HEK293 (cell line): ENCODE measurements at regions not wholly inside any gene's neighbourhood (a gene's known extent, or its start where the extent isn't known, plus 50 kb on each side); places are given as distances from the start of the nearest gene placed in this dataset.

Source experiments
- CTCF ChIA-PET: fragments of 350-600 bp; formaldehyde crosslinking; extraction: SDS; loops from one replicate; lab custom pipeline; 2021; ENCODE audit warnings: antibody characterized with exemption; lab: Yijun Ruan, JAX
- POLR2A ChIA-PET: fragments of 300-600 bp; formaldehyde crosslinking; extraction: SDS; loops from one replicate; lab custom pipeline; 2020; ENCODE audit warnings: antibody characterized with exemption, inconsistent platforms; lab: Yijun Ruan, JAX
- H3K27ac ChIP-seq: fragments of 200-500 bp; sonication (Bioruptor generic); 2 replicates; pipeline ENCODE4 v1.5.1; 2014; ENCODE audit warnings: low read depth, low read length, control low read depth, inconsistent platforms; ENCODE audit errors: extremely low read depth
- H3K36me3 ChIP-seq, 2 experiments: fragments of 200-500 bp in 1 of 2; sonication (Bioruptor generic) in 1 of 2; 1 replicate in 1 of 2; 2 replicates in 1 of 2; pipeline ENCODE4 v1.5.1; 2014 to 2017; ENCODE audit warnings: inconsistent platforms in 2 of 2, low read length in 2 of 2; ENCODE audit not compliant: control insufficient read depth in 2 of 2, insufficient read depth in 1 of 2
- H3K4me1 ChIP-seq: fragments of 200-500 bp; sonication (Bioruptor generic); 2 replicates; pipeline ENCODE4 v1.5.1; 2014; ENCODE audit warnings: mild to moderate bottlenecking, low read length, inconsistent platforms; ENCODE audit not compliant: control insufficient read depth, insufficient read depth
- H3K4me3 ChIP-seq: 2 replicates; pipeline ENCODE4 v1.5.1; 2011; ENCODE audit warnings: low read depth, mild to moderate bottlenecking, control low read depth, low read length, moderate library complexity
- H3K9me3 ChIP-seq: fragments of 200-500 bp; sonication (Bioruptor generic); 2 replicates; pipeline ENCODE4 v1.5.1; 2014; ENCODE audit warnings: low read depth, low read length, inconsistent platforms; ENCODE audit not compliant: control insufficient read depth, insufficient read depth
- GLIS2 ChIP-seq: fragments of 450-650 bp; formaldehyde crosslinking; IDR thresholded peaks from 2 replicates; pipeline ENCODE4 v1.5.1; 2016; ENCODE audit warnings: missing biosample characterization, missing genetic modification characterization
- IKZF3 ChIP-seq: fragments of 450-650 bp; IDR thresholded peaks from 2 replicates; pipeline ENCODE4 v1.5.0; 2018; ENCODE audit warnings: missing biosample characterization, mild to moderate bottlenecking, missing genetic modification characterization, moderate library complexity
- SETDB1 ChIP-seq: IDR thresholded peaks from one replicate; pipeline ENCODE4 v1.6.1; 2017; ENCODE audit warnings: mild to moderate bottlenecking, low read length, moderate library complexity, mixed read lengths; ENCODE audit not compliant: insufficient read length
- TCF7L2 ChIP-seq: IDR thresholded peaks from 2 replicates; pipeline ENCODE4 v1.6.1; 2011; ENCODE audit warnings: low read depth, mild to moderate bottlenecking, inconsistent platforms, low read length, moderate library complexity, borderline replicate concordance
- ZBTB10 ChIP-seq: fragments of 450-650 bp; formaldehyde crosslinking; IDR thresholded peaks from 2 replicates; pipeline ENCODE4 v1.5.1; 2016; ENCODE audit warnings: missing biosample characterization, missing genetic modification characterization
- ZBTB8A ChIP-seq: fragments of 450-650 bp; formaldehyde crosslinking; IDR thresholded peaks from 2 replicates; pipeline ENCODE4 v1.5.1; 2016; ENCODE audit warnings: missing biosample characterization, missing genetic modification characterization
- ZNF280C ChIP-seq: fragments of 450-650 bp; formaldehyde crosslinking; IDR thresholded peaks from 2 replicates; pipeline ENCODE4 v1.5.1; 2016; ENCODE audit warnings: missing biosample characterization, missing genetic modification characterization
- ZNF324 ChIP-seq: fragments of 450-650 bp; formaldehyde crosslinking; IDR thresholded peaks from 2 replicates; pipeline ENCODE4 v1.5.1; 2016; ENCODE audit warnings: missing biosample characterization, missing genetic modification characterization
- ZNF350 ChIP-seq: fragments of 450-650 bp; formaldehyde crosslinking; IDR thresholded peaks from 2 replicates; pipeline ENCODE4 v1.5.0; 2017; ENCODE audit warnings: missing biosample characterization, mild to moderate bottlenecking, missing genetic modification characterization
- ZNF394 ChIP-seq: fragments of 450-650 bp; formaldehyde crosslinking; IDR thresholded peaks from 2 replicates; pipeline ENCODE4 v1.5.1; 2016; ENCODE audit warnings: missing biosample characterization, missing genetic modification characterization, mild to moderate bottlenecking, moderate library complexity, borderline replicate concordance
- ZNF398 ChIP-seq: fragments of 450-650 bp; formaldehyde crosslinking; IDR thresholded peaks from 2 replicates; pipeline ENCODE4 v1.5.1; 2017; ENCODE audit warnings: missing biosample characterization, missing genetic modification characterization
- ZNF488 ChIP-seq: fragments of 450-650 bp; formaldehyde crosslinking; IDR thresholded peaks from 2 replicates; pipeline ENCODE4 v1.5.1; 2016; ENCODE audit warnings: missing biosample characterization, missing genetic modification characterization
- ZNF501 ChIP-seq: fragments of 450-650 bp; formaldehyde crosslinking; IDR thresholded peaks from 2 replicates; pipeline ENCODE4 v1.5.1; 2016; ENCODE audit warnings: missing biosample characterization, missing genetic modification characterization
- ZNF510 ChIP-seq: fragments of 450-650 bp; formaldehyde crosslinking; IDR thresholded peaks from 2 replicates; pipeline ENCODE4 v1.5.1; 2018; ENCODE audit warnings: mild to moderate bottlenecking, missing genetic modification characterization, missing biosample characterization; ENCODE audit not compliant: insufficient replicate concordance
- ZNF514 ChIP-seq: fragments of 450-650 bp; formaldehyde crosslinking; IDR thresholded peaks from 2 replicates; pipeline ENCODE4 v1.5.1; 2016; ENCODE audit warnings: missing biosample characterization, missing genetic modification characterization
- ZNF518A ChIP-seq: fragments of 450-650 bp; formaldehyde crosslinking; conservative IDR thresholded peaks from 2 replicates; pipeline ENCODE4 v1.5.1; 2016; ENCODE audit warnings: low read depth, missing biosample characterization, missing genetic modification characterization
- ZNF558 ChIP-seq: fragments of 450-650 bp; formaldehyde crosslinking; IDR thresholded peaks from 2 replicates; pipeline ENCODE4 v1.5.1; 2016; ENCODE audit warnings: missing biosample characterization, missing genetic modification characterization
- ZNF623 ChIP-seq: fragments of 450-650 bp; formaldehyde crosslinking; IDR thresholded peaks from 2 replicates; pipeline ENCODE4 v1.5.1; 2016; ENCODE audit warnings: missing biosample characterization, missing genetic modification characterization
- ZNF704 ChIP-seq: fragments of 450-650 bp; formaldehyde crosslinking; IDR thresholded peaks from 2 replicates; pipeline ENCODE4 v1.5.1; 2016; ENCODE audit warnings: missing biosample characterization, missing genetic modification characterization
- ZNF830 ChIP-seq: fragments of 450-650 bp; IDR thresholded peaks from 2 replicates; pipeline ENCODE4 v1.5.0; 2018; ENCODE audit warnings: missing biosample characterization, missing genetic modification characterization, low read depth, mild to moderate bottlenecking, moderate library complexity

GRCh38 chr6:11639376-11640235 is 102.1 kb downstream of the TMEM170B start:
- POLR2A ChIA-PET: interaction anchor here (0.7 kb wide), 2 partner anchors 104 to 335 kb away, joined by 4 to 6 read pairs; no protein-coding TSS in a partner anchor
- CTCF ChIA-PET: interaction anchor here (0.6 to 0.7 kb wide), 3 partner anchors 70 to 407 kb away, joined by 3 to 4 read pairs (median 4); partner anchors contain the start of gene NEDD9
- Histone ChIP-seq H3K36me3 (no peaks in the 10 kb centered on the region), H3K27ac (no peak overlapping the region), H3K9me3 (no peaks in the 10 kb centered on the region), H3K4me3 (no peak overlapping the region), H3K4me1 (no peaks in the 10 kb centered on the region)
- no peak for TF ChIP-seq IKZF3 (tag by site-specific recombination)
- TF ChIP-seq ZNF394 (tag by site-specific recombination): no peak
- no peak for TF ChIP-seq ZNF558 (tag by site-specific recombination)
- TF ChIP-seq ZNF324 (tag by site-specific recombination): no peak
- no peak for TF ChIP-seq ZNF510 (tag by site-specific recombination)
- no peak for TF ChIP-seq ZBTB10 (tag by site-specific recombination)
- no peak for TF ChIP-seq ZNF280C
- TF ChIP-seq TCF7L2: no peak
- no peak for TF ChIP-seq SETDB1
- TF ChIP-seq ZNF514 (tag by site-specific recombination): no peak
- TF ChIP-seq ZNF830 (tag by site-specific recombination): no peak
- no peak for TF ChIP-seq GLIS2 (tag by site-specific recombination)
- TF ChIP-seq ZNF398 (tag by site-specific recombination): no peak
- no peak for TF ChIP-seq ZNF518A (tag by site-specific recombination)
- TF ChIP-seq ZBTB8A (tag by site-specific recombination): no peak
- no peak for TF ChIP-seq ZNF704 (tag by site-specific recombination)
- no peak for TF ChIP-seq ZNF350
- TF ChIP-seq ZNF488 (tag by site-specific recombination): no peak
- no peak for TF ChIP-seq ZNF623 (tag by site-specific recombination)
- no peak for TF ChIP-seq ZNF501 (tag by site-specific recombination)
